HL-60 (cell line): ENCODE measurements at regions not wholly inside any gene's neighbourhood (a gene's known extent, or its start where the extent isn't known, plus 50 kb on each side); places are given as distances from the start of the nearest gene placed in this dataset.

ENCODE experiments used
- CTCF ChIP-seq: IDR thresholded peaks from one replicate; pipeline ENCODE4 v1.5.1; 2011; ENCODE audit warnings: low read length, control low read depth, inconsistent platforms; ENCODE audit not compliant: insufficient read depth
- GABPA ChIP-seq: IDR thresholded peaks from 2 replicates; pipeline ENCODE4 v1.6.1; 2012; ENCODE audit warnings: low read depth
- POLR2AphosphoS5 ChIP-seq: IDR thresholded peaks from 2 replicates; pipeline ENCODE4 v1.6.1; 2012; ENCODE audit warnings: low read depth
- REST ChIP-seq: IDR thresholded peaks from 2 replicates; pipeline ENCODE4 v1.6.1; 2012; ENCODE audit warnings: low read depth; ENCODE audit not compliant: insufficient replicate concordance

GRCh38 chr16:85168732-85169256, 56.5 kb upstream of the CIBAR2 start:
- TF ChIP-seq CTCF (no peak), POLR2AphosphoS5 (no peak), REST (no peak), GABPA (no peak)
